T-helper 1 cell treated with Interleukin-12 subunit alpha and Interleukin-12 subunit beta and Interleukin-4 antibody, amounts not matched to agents 30 ng/mL and 1 ng/mL, for 36 hours (primary cell): ENCODE measurements at regions not wholly inside any gene's neighbourhood (a gene's known extent, or its start where the extent isn't known, plus 50 kb on each side); places are given as distances from the start of the nearest gene placed in this dataset.
"Not testable (repeated sequence)": the region's sequence is repeated elsewhere in the genome, so short reads cannot be mapped to it uniquely, and the experiment has no call there.

Experiments used
- intact Hi-C: fragments of 100-400 bp; cut with micrococcal nuclease; formaldehyde crosslinking; loops from one replicate; pipeline ENCODE4 v1.15.1; 2024

GRCh38 chr5:152118676-152119470 lies 194.2 kb upstream of the GLRA1 start:
- intact Hi-C loops: no loop called here

- intact Hi-C loops: no loop called here
These were observed 192.3 kb upstream of the GLRA1 start for GRCh38 chr5:152116934-152117333.

GRCh38 chr5:152113401-152113800 lies 188.8 kb upstream of the GLRA1 start:
- intact Hi-C loops: no loop called here

GRCh38 chr5:152107220-152107619 lies 182.6 kb upstream of the GLRA1 start:
- intact Hi-C loops: no loop called here

GRCh38 chr5:152106571-152106970 lies 181.9 kb upstream of the GLRA1 start:
- intact Hi-C loops: no loop called here

DNA sequence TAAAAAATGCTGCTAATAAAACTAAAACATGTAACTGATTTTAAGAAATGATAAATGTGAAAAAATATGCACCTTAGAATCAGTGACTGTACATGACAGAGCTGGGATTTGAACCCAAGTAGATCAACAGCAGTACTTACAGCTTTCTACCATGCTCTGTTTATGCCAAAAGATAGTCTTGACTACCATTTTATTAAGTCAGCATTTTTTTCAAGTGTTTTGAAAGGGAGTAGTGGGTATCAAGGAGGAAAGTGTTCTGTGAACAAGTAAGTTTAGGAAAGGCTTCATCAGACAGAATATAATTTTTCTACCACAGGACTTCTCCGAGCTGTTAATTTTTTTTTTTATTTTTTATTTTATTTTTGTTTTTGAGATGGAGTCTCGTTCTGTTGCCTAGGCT lies 180.4 kb upstream of the GLRA1 start:
- intact Hi-C loops: no loop called here

DNA sequence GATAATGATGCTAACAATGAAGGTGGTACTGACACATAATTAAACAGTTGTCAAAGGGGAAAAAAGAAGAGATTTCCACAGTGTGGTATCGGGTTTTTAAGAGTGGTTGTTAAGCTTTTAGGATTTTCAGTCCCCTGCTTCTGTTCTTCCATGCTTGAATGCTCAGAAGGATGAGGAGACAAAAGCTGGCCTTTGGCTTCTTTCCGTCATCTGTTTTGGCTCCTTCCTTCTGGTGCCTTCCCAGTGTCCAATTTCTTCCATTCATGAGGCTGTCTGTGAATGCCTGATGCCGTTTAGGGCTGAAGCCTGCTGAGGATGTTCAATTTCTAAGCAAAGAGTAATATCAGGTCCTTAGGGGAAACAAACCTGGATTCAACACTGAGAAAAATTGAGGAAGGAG lies 179.6 kb upstream of the GLRA1 start:
- intact Hi-C loops: no loop called here

DNA sequence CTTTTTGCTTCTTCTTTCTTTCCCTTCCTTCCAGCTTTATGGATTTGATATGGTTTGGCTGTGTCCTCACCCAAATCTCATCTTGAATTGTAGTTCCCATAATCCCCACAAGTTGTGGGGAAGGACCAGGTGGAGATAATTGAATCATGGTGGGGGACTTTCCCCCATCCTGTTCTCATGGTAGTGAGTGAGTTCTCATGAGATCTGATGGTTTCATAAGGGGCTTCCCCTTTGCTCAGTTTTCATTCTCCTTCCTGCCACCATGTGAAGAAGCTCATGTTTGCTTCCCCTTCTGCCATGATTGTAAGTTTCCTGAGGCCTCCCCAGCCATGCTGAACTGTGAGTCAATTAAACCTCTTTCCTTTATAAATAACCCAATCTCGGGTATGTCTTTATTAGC lies 178.3 kb upstream of the GLRA1 start:
- intact Hi-C loops: not testable (repeated sequence)

DNA sequence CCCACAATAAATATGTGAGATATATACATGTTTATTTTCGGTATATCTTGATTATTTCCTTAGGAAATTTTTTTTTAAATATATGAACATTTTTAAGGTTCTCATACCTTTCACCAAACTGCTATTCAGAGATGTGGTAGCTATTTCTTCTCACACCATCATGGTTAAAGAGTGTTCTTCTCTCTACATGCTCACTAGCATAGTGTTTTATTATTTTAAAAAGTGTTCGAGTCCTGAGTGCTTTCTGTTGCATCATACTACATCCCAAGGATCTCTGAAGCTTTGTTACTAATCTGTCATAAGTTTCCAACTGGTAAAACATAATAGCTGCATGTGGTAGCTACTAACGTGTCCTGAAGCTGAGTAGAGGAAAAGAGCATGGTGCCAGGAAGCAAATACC lies 177.4 kb upstream of the GLRA1 start:
- intact Hi-C loops: no loop called here

DNA sequence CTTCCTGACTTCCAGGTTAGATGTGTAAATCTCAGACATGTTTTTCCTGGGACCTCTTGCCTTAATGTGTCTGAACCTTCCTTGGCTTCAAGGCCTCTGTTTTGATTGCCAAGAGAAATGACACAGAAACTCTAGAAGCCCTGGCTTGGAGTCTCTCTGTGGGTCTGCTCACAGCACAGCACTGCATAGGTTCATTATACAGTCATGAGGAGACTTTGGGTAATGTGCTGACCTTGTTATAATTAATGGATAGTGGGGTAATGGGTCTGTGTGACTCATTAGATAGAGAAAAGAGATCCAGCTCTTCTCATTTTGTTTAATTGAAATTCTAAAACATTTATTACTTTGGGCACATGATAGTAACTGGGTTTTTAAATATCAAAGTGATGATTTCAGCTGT lies 175.8 kb upstream of the GLRA1 start:
- intact Hi-C loops: no loop called here

DNA sequence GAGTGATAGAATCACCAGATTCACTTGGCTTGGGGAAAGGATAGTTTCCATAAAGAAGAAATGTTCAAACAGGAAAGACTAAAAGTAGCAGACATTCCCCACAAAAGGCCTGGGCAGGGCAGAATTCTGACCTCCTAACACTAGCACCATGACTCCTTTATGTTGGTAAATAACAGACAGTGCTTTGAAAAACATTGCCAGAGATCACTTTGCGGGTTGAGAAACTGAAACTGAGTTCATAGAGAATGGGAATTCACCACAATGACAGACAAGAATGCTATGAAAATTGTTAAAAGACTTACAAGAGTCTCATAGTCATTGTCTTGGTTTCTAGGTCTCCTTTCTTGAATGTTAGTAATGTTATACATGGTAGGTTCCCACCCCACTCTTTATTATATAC lies 172.5 kb upstream of the GLRA1 start:
- intact Hi-C loops: no loop called here

- intact Hi-C loops: no loop called here
These were observed 170.1 kb upstream of the GLRA1 start for GRCh38 chr5:152094716-152095115.

- intact Hi-C loops: no loop called here
These were observed 169.4 kb upstream of the GLRA1 start for GRCh38 chr5:152094060-152094459.

DNA sequence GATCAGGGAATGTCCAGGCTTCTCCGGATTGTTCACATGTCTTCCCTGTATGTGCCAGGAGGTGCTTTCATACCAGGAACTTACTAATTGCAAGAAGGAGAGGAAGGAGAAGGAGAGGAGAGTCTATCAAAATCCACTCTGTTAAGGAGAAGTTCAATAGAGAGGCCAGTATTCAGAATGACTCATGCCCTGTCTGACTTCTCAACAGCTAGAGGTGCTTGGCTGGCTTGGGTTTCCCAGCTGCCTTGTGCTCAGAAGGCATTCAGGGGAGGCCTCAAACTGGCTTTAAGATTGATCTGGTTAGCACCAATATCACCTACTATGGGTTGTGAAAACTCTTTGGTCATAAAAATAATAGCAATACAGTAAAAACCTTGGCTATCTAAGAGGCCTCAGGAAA lies 167.9 kb upstream of the GLRA1 start:
- intact Hi-C loops: no loop called here

GRCh38 chr5:152089644-152090043 lies 165.0 kb upstream of the GLRA1 start:
- intact Hi-C loops: no loop called here

DNA sequence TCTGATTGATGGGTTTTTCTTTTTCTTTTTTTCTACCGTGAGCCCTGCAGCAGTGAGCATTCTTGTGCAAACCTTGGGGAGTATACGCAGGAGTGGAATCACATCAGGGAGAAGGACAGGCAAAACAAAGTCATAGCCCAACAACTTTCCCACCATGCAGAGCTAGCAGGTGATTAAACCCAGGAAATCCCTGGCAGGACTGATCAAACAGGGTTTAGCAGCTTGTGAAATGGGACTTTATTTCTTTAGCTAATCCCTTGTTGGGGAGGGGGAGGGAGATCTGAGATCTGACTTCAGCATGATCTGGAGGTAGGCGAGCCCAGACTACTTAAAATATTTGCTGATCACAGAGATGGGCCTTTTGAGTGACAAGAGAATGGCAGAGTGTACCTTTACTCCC lies 162.0 kb upstream of the GLRA1 start:
- intact Hi-C loops: no loop called here

DNA sequence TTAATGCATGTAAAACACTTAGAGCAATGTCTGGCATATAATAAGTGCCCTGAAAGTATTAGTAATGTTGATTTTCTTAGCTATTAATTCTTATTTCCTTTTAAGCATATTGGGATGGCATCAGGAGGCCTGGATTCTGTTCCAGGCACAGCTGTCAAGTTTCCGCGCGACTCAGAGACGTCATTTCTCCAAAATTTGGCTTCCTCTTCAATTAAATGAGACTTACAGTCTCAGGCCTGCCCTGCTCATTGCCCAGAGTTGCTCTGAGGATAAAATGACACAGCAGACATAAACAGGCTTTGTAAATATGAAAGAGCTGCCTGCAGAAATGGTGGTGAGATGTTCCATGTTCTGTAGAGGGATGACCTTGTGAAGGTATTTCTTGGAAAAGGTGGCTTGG lies 159.8 kb upstream of the GLRA1 start:
- intact Hi-C loops: no loop called here

GRCh38 chr5:152083231-152083630 lies 158.6 kb upstream of the GLRA1 start:
- intact Hi-C loops: no loop called here

- intact Hi-C loops: no loop called here
These were observed 147.4 kb upstream of the GLRA1 start for GRCh38 chr5:152072091-152072490.

DNA sequence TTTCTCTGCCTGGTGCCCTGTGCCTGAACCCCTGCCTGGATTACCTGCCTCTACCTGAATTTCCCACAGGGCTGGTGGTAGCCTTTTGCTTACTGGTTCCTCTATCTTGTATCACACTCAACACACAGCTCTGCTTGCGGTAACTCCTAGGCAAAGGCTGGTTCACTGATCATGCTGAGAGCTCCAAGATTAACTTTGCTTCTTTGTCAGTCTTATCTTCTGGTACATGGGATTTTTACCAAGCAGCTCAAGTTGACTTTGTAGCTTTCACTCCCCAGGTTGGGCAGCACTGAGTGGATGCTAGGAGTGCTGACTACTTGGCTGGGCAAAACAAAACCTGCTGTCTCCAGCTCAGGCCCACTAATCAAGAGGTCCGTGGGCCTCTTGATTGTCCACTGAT lies 145.9 kb upstream of the GLRA1 start:
- intact Hi-C loops: no loop called here

DNA sequence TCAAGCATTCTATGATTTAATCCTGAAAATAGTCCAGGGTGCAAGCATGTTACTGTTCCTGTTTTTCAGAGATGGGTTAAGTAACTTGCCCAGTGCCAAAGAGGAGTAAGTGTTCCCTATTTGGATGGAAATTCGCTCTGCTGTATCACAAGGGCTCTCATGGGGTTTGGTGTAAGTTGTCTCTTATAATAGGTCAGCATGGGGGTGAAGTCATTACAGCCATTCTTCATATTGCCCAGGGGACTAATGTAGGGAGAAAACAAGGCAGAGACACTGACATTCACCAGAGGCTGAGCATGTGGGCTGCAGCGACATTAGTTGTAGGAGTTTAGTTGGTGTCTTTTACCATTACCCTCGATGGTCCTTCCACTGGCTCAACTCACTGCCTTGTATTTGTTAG lies 142.1 kb upstream of the GLRA1 start:
- intact Hi-C loops: no loop called here

DNA sequence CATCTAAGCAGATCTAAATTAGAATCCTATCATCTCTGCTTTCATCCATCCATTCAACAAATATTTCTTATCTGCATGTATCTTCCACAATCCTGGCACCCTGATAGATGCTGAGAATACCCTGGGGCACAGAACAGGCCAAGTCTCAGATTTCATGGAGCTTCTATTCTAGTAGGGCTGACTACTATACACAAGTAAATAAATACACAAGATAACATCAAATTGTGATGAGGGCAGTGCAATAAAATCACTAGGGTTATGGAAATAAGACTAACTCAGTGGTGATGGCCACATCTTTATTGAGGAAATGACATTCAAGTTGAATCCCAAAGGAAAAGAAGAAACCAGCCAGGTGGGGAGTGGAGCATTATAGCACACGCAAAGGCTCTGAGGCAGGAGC lies 138.4 kb upstream of the GLRA1 start:
- intact Hi-C loops: no loop called here

DNA sequence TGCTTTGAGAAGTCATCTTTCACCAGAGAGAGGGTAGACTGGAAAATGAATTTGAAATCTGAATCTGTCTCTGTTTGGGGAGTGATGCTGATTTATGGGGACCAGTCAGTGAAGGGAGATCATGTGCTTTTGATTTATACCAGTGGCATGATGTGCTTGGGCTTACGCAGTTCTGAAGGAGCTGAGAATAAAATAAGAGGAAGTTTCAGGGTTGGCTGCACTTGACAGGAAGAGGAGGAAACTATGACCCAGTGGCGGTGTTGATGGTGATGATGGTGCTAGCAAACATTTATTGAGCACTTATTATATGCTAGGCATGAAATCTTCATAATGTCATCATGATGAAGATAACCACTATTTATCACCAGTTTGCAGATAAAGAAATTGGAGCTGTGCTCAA lies 136.4 kb upstream of the GLRA1 start:
- intact Hi-C loops: no loop called here

DNA sequence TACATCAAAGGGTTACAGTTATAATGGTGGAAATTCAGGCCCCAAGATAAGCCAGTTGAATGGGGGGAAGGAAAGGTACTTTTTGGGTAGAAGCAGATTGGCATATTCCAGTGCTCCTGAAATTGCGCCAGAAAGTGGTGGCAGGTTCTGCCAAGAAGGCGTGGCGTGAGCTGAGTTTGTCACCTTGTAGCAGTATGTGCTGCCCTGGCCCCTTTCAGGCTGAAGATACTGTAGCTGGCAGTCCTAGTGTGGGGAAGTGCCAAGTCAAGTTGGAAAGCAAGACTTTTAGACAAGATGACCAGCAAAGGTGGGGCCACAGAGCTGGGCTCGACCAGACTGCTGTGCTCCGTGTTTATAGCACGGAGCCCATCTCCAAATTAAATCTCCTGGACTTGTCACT lies 133.6 kb upstream of the GLRA1 start:
- intact Hi-C loops: no loop called here
